ENCODE measurements at regions not wholly inside any gene's neighbourhood (a gene's known extent, or its start where the extent isn't known, plus 50 kb on each side); places are given as distances from the start of the nearest gene placed in this dataset.
A peak's percentile ranks its signal among the peaks of the same experiment; 100 is the strongest.

DNA sequence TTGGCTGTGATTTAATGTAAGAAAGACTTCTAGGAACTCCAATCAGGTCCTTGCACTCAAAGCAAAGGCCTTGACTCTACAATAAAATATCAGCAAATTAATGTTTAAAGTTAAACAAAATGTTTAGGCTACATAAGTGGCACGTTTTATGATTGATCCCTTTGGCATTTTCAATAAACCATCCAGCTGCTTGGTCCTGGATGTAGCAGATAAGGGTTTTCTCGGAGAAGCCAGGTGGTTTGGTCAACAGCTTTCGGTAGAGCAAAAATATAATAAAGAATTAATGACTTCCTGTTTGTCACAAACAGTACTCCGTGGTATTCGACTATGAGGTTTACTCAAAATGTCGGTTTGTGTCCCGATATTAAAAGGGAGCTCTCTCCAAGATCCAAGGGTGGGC, 95.8 kb downstream of the GEMIN8 start:
- Histone ChIP-seq H3K27me3 (ENCODE audit: control insufficient read depth in 1 of 2, insufficient read depth in 1 of 2, low read length in 2 of 2) (peaks cover 2 to 59% of the 10 kb centered on the region in 2 experiments), H3K4me3 (ENCODE audit: insufficient read depth in 1 of 2, low read depth in 1 of 2, low read length in 2 of 2) (no peak overlapping the region), H3K9ac (ENCODE audit: low read length) (no peak overlapping the region), H4K8ac (ENCODE audit: low read length) (no peak overlapping the region), H3K27ac (ENCODE audit: low read length, poor library complexity, severe bottlenecking) (no peak overlapping the region), H4K91ac (ENCODE audit: low read length) (no peak overlapping the region), H3K9me3 (ENCODE audit: control insufficient read depth, low read length) (peaks cover 3% of the 10 kb centered on the region), H2AFZ (ENCODE audit: low read depth, low read length) (no peak overlapping the region), H3K4me2 (ENCODE audit: low read length, poor library complexity, severe bottlenecking) (no peak overlapping the region), H2AK5ac (ENCODE audit: low read length, severe bottlenecking) (no peak overlapping the region), H3K23ac (ENCODE audit: low read length in 2 of 2) (no peak overlapping the region), H3K79me1 (replicated peaks; ENCODE audit: low read length, poor library complexity, severe bottlenecking) (no peaks in the 10 kb centered on the region), H3K18ac (ENCODE audit: low read depth in 1 of 2, low read length in 2 of 2) (no peak overlapping the region), H3K4me1 (ENCODE audit: control insufficient read depth, insufficient read depth, low read depth, low read length) (peaks cover 9% of the 10 kb centered on the region), H2BK15ac (ENCODE audit: low read depth, poor library complexity, severe bottlenecking) (no peak overlapping the region), H2BK12ac (ENCODE audit: low read length in 2 of 2) (no peak overlapping the region), H3K14ac (ENCODE audit: low read length in 2 of 2) (no peak overlapping the region), H2BK5ac (ENCODE audit: low read depth, low read length, poor library complexity, severe bottlenecking) (no peak overlapping the region), H3K4ac (ENCODE audit: low read depth in 1 of 2, low read length in 2 of 2) (no peak overlapping the region), H3K36me3 (ENCODE audit: control insufficient read depth in 1 of 2, insufficient read depth in 2 of 2, low read depth in 1 of 2, low read length in 2 of 2) (no peaks in the 10 kb centered on the region), H2BK120ac (ENCODE audit: low read depth, low read length) (no peak overlapping the region)
- peak; percentile 29 for DNase-seq
- 9% methylated on average over 4 of the region's 7 CpGs for WGBS

DNA sequence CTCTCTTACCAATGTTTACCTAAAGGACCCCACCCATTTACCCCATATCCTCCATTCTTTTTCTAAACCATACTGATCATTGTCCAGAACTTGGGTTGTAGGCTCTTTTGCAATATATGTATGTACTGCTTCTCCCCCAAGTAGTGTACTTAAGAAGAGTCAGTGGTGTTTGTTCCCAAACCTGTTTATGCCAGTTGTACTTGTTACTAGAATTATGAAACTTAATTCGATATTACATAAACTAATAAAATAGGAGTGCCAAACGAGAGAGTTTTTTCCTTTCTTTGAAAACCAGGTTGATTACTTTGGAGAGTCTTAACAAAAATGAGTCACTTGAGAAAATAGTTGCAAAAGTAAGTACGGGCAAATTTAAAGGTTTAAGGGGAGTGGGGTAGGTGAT, 96.3 kb downstream of the GEMIN8 start:
- Histone ChIP-seq H2BK120ac (ENCODE audit: low read depth, low read length) (no peak overlapping the region), H4K91ac (ENCODE audit: low read length) (no peak overlapping the region), H3K9ac (ENCODE audit: low read length) (no peak overlapping the region), H3K27ac (ENCODE audit: low read length, poor library complexity, severe bottlenecking) (no peak overlapping the region), H2AK5ac (ENCODE audit: low read length, severe bottlenecking) (no peak overlapping the region), H3K9me3 (ENCODE audit: control insufficient read depth, low read length) (peaks cover 3% of the 10 kb centered on the region), H2BK5ac (ENCODE audit: low read depth, low read length, poor library complexity, severe bottlenecking) (no peak overlapping the region), H3K36me3 (ENCODE audit: control insufficient read depth in 1 of 2, insufficient read depth in 2 of 2, low read depth in 1 of 2, low read length in 2 of 2) (no peaks in the 10 kb centered on the region), H3K4ac (ENCODE audit: low read depth in 1 of 2, low read length in 2 of 2) (no peak overlapping the region), H3K4me3 (ENCODE audit: insufficient read depth in 1 of 2, low read depth in 1 of 2, low read length in 2 of 2) (no peak overlapping the region), H2AFZ (ENCODE audit: low read depth, low read length) (no peak overlapping the region), H3K4me2 (ENCODE audit: low read length, poor library complexity, severe bottlenecking) (no peak overlapping the region), H3K4me1 (ENCODE audit: control insufficient read depth, insufficient read depth, low read depth, low read length) (peaks cover 6% of the 10 kb centered on the region), H4K8ac (ENCODE audit: low read length) (no peak overlapping the region), H2BK12ac (ENCODE audit: low read length in 2 of 2) (no peak overlapping the region), H3K18ac (ENCODE audit: low read depth in 1 of 2, low read length in 2 of 2) (no peak overlapping the region), H3K23ac (ENCODE audit: low read length in 2 of 2) (no peak overlapping the region), H2BK15ac (ENCODE audit: low read depth, poor library complexity, severe bottlenecking) (no peak overlapping the region), H3K27me3 (ENCODE audit: control insufficient read depth in 1 of 2, insufficient read depth in 1 of 2, low read length in 2 of 2) (peaks cover 0 to 54% of the 10 kb centered on the region in 2 experiments), H3K79me1 (replicated peaks; ENCODE audit: low read length, poor library complexity, severe bottlenecking) (no peaks in the 10 kb centered on the region), H3K14ac (ENCODE audit: low read length in 2 of 2) (no peak overlapping the region)
- 27% methylated on average over 2 of the region's 3 CpGs for WGBS
- no peak for DNase-seq

DNA sequence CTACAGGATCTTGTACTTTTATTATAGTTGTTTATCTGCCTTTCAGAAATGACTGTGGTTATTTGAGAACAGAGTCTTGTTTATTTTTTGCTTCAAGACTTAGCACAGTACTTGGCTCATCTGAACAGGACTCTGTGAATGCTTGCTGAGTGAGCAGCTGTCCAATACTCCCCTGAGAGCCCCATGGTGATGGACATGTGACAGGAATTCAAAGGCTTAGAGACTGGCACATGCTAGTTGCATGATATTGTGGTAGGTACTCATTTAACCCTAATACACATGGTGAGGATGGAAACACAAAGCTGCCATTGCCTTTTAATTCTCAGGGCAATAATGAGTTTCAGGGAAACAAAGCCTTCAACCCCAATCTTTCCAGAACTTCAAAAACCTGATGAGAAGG, 97.3 kb downstream of the GEMIN8 start:
- peaks cover 3% of the 10 kb centered on the region for H3K9me3 ChIP-seq (ENCODE audit: control insufficient read depth, low read length)
- H3K9ac ChIP-seq (ENCODE audit: low read length): no peak overlapping the region
- H4K8ac ChIP-seq (ENCODE audit: low read length): no peak overlapping the region
- H3K27ac ChIP-seq (ENCODE audit: low read length, poor library complexity, severe bottlenecking): no peak overlapping the region
- H3K4ac ChIP-seq (ENCODE audit: low read depth in 1 of 2, low read length in 2 of 2): no peak overlapping the region
- no peak overlapping the region for H3K4me2 ChIP-seq (ENCODE audit: low read length, poor library complexity, severe bottlenecking)
- H3K4me1 ChIP-seq (ENCODE audit: control insufficient read depth, insufficient read depth, low read depth, low read length): no peaks in the 10 kb centered on the region
- no peak overlapping the region for H3K14ac ChIP-seq (ENCODE audit: low read length in 2 of 2)
- H2BK15ac ChIP-seq (ENCODE audit: low read depth, poor library complexity, severe bottlenecking): no peak overlapping the region
- no peak overlapping the region for H2BK12ac ChIP-seq (ENCODE audit: low read length in 2 of 2)
- no peak overlapping the region for H3K23ac ChIP-seq (ENCODE audit: low read length in 2 of 2)
- H4K91ac ChIP-seq (ENCODE audit: low read length): no peak overlapping the region
- H3K18ac ChIP-seq (ENCODE audit: low read depth in 1 of 2, low read length in 2 of 2): no peak overlapping the region
- no peak overlapping the region for H2BK120ac ChIP-seq (ENCODE audit: low read depth, low read length)
- H3K4me3 ChIP-seq (ENCODE audit: insufficient read depth in 1 of 2, low read depth in 1 of 2, low read length in 2 of 2): no peak overlapping the region
- H3K36me3 ChIP-seq (ENCODE audit: control insufficient read depth in 1 of 2, insufficient read depth in 2 of 2, low read depth in 1 of 2, low read length in 2 of 2): no peaks in the 10 kb centered on the region
- no peak overlapping the region for H2BK5ac ChIP-seq (ENCODE audit: low read depth, low read length, poor library complexity, severe bottlenecking)
- no peaks in the 10 kb centered on the region for H3K79me1 ChIP-seq (replicated peaks; ENCODE audit: low read length, poor library complexity, severe bottlenecking)
- H2AK5ac ChIP-seq (ENCODE audit: low read length, severe bottlenecking): no peak overlapping the region
- no peak overlapping the region for H2AFZ ChIP-seq (ENCODE audit: low read depth, low read length)
- peaks cover 0 to 52% of the 10 kb centered on the region in 2 experiments for H3K27me3 ChIP-seq (ENCODE audit: control insufficient read depth in 1 of 2, insufficient read depth in 1 of 2, low read length in 2 of 2)
- no peak for DNase-seq

DNA sequence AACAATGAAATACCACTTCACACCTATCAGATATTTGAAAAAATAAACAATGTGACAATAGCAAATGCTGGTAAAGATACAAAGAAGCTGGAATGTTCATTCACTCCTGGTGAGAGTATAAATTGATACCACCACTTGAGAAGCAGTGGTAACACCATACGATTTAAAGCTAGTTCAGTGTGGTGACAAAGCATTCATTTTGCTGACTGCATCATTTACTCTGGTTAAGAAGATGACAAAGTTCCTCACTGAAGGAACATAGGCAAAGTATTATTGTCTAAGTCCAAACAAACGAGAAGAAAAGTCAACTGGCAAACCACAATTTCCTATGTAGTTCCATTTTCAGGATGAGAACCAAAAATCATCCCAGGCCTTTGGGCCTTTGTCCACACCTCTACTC, 102.5 kb downstream of the GEMIN8 start:
- Histone ChIP-seq H2AFZ (ENCODE audit: low read depth, low read length) (no peak overlapping the region), H3K79me1 (replicated peaks; ENCODE audit: low read length, poor library complexity, severe bottlenecking) (no peaks in the 10 kb centered on the region), H3K4me2 (ENCODE audit: low read length, poor library complexity, severe bottlenecking) (no peak overlapping the region), H3K27me3 (ENCODE audit: control insufficient read depth in 1 of 2, insufficient read depth in 1 of 2, low read length in 2 of 2) (peaks cover 0 to 39% of the 10 kb centered on the region in 2 experiments), H2BK15ac (ENCODE audit: low read depth, poor library complexity, severe bottlenecking) (no peak overlapping the region), H3K4me3 (ENCODE audit: insufficient read depth in 1 of 2, low read depth in 1 of 2, low read length in 2 of 2) (no peak overlapping the region), H3K36me3 (ENCODE audit: control insufficient read depth in 1 of 2, insufficient read depth in 2 of 2, low read depth in 1 of 2, low read length in 2 of 2) (no peaks in the 10 kb centered on the region), H3K23ac (ENCODE audit: low read length in 2 of 2) (no peak overlapping the region), H3K4me1 (ENCODE audit: control insufficient read depth, insufficient read depth, low read depth, low read length) (no peaks in the 10 kb centered on the region), H4K8ac (ENCODE audit: low read length) (no peak overlapping the region), H2BK12ac (ENCODE audit: low read length in 2 of 2) (no peak overlapping the region), H3K14ac (ENCODE audit: low read length in 2 of 2) (no peak overlapping the region), H2BK120ac (ENCODE audit: low read depth, low read length) (no peak overlapping the region), H2AK5ac (ENCODE audit: low read length, severe bottlenecking) (no peak overlapping the region), H3K4ac (ENCODE audit: low read depth in 1 of 2, low read length in 2 of 2) (no peak overlapping the region), H3K27ac (ENCODE audit: low read length, poor library complexity, severe bottlenecking) (no peak overlapping the region), H3K9me3 (ENCODE audit: control insufficient read depth, low read length) (peaks cover 3% of the 10 kb centered on the region), H3K18ac (ENCODE audit: low read depth in 1 of 2, low read length in 2 of 2) (no peak overlapping the region), H3K9ac (ENCODE audit: low read length) (no peak overlapping the region), H2BK5ac (ENCODE audit: low read depth, low read length, poor library complexity, severe bottlenecking) (no peak overlapping the region), H4K91ac (ENCODE audit: low read length) (no peak overlapping the region)
- DNase-seq: no peak
- WGBS: 97% methylated on average over 2 of the region's 2 CpGs

Measured in mesenchymal stem cell (in vitro differentiated cells and primary cell).